ENCODE measurements at regions not wholly inside any gene's neighbourhood (a gene's known extent, or its start where the extent isn't known, plus 50 kb on each side); places are given as distances from the start of the nearest gene placed in this dataset.

- Histone ChIP-seq H3K4me3 (ENCODE audit: low read length) (no peak overlapping the region), H3K27me3 (ENCODE audit: control insufficient read depth, insufficient read depth, low read length) (peaks cover 5% of the 10 kb centered on the region), H3K36me3 (ENCODE audit: control insufficient read depth, insufficient read depth, low read length) (no peaks in the 10 kb centered on the region), H3K27ac (ENCODE audit: low read depth, low read length) (no peak overlapping the region), H3K9ac (ENCODE audit: low read length) (no peak overlapping the region), H3K4me1 (ENCODE audit: control insufficient read depth, insufficient read depth, low read length) (no peaks in the 10 kb centered on the region)
Measured at GRCh38 chr5:171676286-171676944, 109.2 kb upstream of the SMIM23 start.

- Histone ChIP-seq H3K36me3 (ENCODE audit: control insufficient read depth, insufficient read depth, low read length) (no peaks in the 10 kb centered on the region), H3K4me1 (ENCODE audit: control insufficient read depth, insufficient read depth, low read length) (no peaks in the 10 kb centered on the region), H3K4me3 (ENCODE audit: low read length) (no peak overlapping the region), H3K9ac (ENCODE audit: low read length) (no peak overlapping the region), H3K27me3 (ENCODE audit: control insufficient read depth, insufficient read depth, low read length) (peaks cover 3% of the 10 kb centered on the region), H3K27ac (ENCODE audit: low read depth, low read length) (no peak overlapping the region)
Measured at GRCh38 chr5:171678646-171679045, 107.0 kb upstream of the SMIM23 start.

- Histone ChIP-seq H3K36me3 (ENCODE audit: control insufficient read depth, insufficient read depth, low read length) (no peaks in the 10 kb centered on the region), H3K27ac (ENCODE audit: low read depth, low read length) (no peak overlapping the region), H3K27me3 (ENCODE audit: control insufficient read depth, insufficient read depth, low read length) (no peaks in the 10 kb centered on the region), H3K4me3 (ENCODE audit: low read length) (no peak overlapping the region), H3K9ac (ENCODE audit: low read length) (no peak overlapping the region), H3K4me1 (ENCODE audit: control insufficient read depth, insufficient read depth, low read length) (no peaks in the 10 kb centered on the region)
Measured at GRCh38 chr5:171680485-171680884, 105.1 kb upstream of the SMIM23 start.

- Histone ChIP-seq H3K4me1 (ENCODE audit: control insufficient read depth, insufficient read depth, low read length) (no peaks in the 10 kb centered on the region), H3K4me3 (ENCODE audit: low read length) (no peak overlapping the region), H3K9ac (ENCODE audit: low read length) (no peak overlapping the region), H3K27ac (ENCODE audit: low read depth, low read length) (no peak overlapping the region), H3K27me3 (ENCODE audit: control insufficient read depth, insufficient read depth, low read length) (no peaks in the 10 kb centered on the region), H3K36me3 (ENCODE audit: control insufficient read depth, insufficient read depth, low read length) (no peaks in the 10 kb centered on the region)
Measured at GRCh38 chr5:171681061-171681460, 104.6 kb upstream of the SMIM23 start.

- H3K36me3 ChIP-seq (ENCODE audit: control insufficient read depth, insufficient read depth, low read length): no peaks in the 10 kb centered on the region
- H3K9ac ChIP-seq (ENCODE audit: low read length): no peak overlapping the region
- no peak overlapping the region for H3K27ac ChIP-seq (ENCODE audit: low read depth, low read length)
- no peaks in the 10 kb centered on the region for H3K4me1 ChIP-seq (ENCODE audit: control insufficient read depth, insufficient read depth, low read length)
- H3K27me3 ChIP-seq (ENCODE audit: control insufficient read depth, insufficient read depth, low read length): no peaks in the 10 kb centered on the region
- no peak overlapping the region for H3K4me3 ChIP-seq (ENCODE audit: low read length)
Measured at GRCh38 chr5:171681677-171682076, 103.9 kb upstream of the SMIM23 start.

- Histone ChIP-seq H3K27ac (ENCODE audit: low read depth, low read length) (no peak overlapping the region), H3K4me1 (ENCODE audit: control insufficient read depth, insufficient read depth, low read length) (no peaks in the 10 kb centered on the region), H3K36me3 (ENCODE audit: control insufficient read depth, insufficient read depth, low read length) (no peaks in the 10 kb centered on the region), H3K9ac (ENCODE audit: low read length) (no peak overlapping the region), H3K4me3 (ENCODE audit: low read length) (no peak overlapping the region), H3K27me3 (ENCODE audit: control insufficient read depth, insufficient read depth, low read length) (no peaks in the 10 kb centered on the region)
Measured at GRCh38 chr5:171682801-171683200, 102.8 kb upstream of the SMIM23 start.

- Histone ChIP-seq H3K4me3 (ENCODE audit: low read length) (no peak overlapping the region), H3K4me1 (ENCODE audit: control insufficient read depth, insufficient read depth, low read length) (no peaks in the 10 kb centered on the region), H3K27ac (ENCODE audit: low read depth, low read length) (no peak overlapping the region), H3K9ac (ENCODE audit: low read length) (no peak overlapping the region), H3K36me3 (ENCODE audit: control insufficient read depth, insufficient read depth, low read length) (no peaks in the 10 kb centered on the region), H3K27me3 (ENCODE audit: control insufficient read depth, insufficient read depth, low read length) (no peaks in the 10 kb centered on the region)
Measured at GRCh38 chr5:171684169-171684568, 101.4 kb upstream of the SMIM23 start.

- Histone ChIP-seq H3K27me3 (ENCODE audit: control insufficient read depth, insufficient read depth, low read length) (no peaks in the 10 kb centered on the region), H3K36me3 (ENCODE audit: control insufficient read depth, insufficient read depth, low read length) (no peaks in the 10 kb centered on the region), H3K4me1 (ENCODE audit: control insufficient read depth, insufficient read depth, low read length) (no peaks in the 10 kb centered on the region), H3K9ac (ENCODE audit: low read length) (no peak overlapping the region), H3K27ac (ENCODE audit: low read depth, low read length) (no peak overlapping the region), H3K4me3 (ENCODE audit: low read length) (no peak overlapping the region)
Measured at GRCh38 chr5:171688696-171689495, 96.7 kb upstream of the SMIM23 start.

GRCh38 chr5:171689853-171690417, 95.7 kb upstream of the SMIM23 start:
- Histone ChIP-seq H3K4me1 (ENCODE audit: control insufficient read depth, insufficient read depth, low read length) (no peaks in the 10 kb centered on the region), H3K27ac (ENCODE audit: low read depth, low read length) (no peak overlapping the region), H3K4me3 (ENCODE audit: low read length) (no peak overlapping the region), H3K9ac (ENCODE audit: low read length) (no peak overlapping the region), H3K36me3 (ENCODE audit: control insufficient read depth, insufficient read depth, low read length) (no peaks in the 10 kb centered on the region), H3K27me3 (ENCODE audit: control insufficient read depth, insufficient read depth, low read length) (no peaks in the 10 kb centered on the region)

GRCh38 chr5:171692107-171692506, 93.5 kb upstream of the SMIM23 start:
- H3K4me3 ChIP-seq (ENCODE audit: low read length): no peak overlapping the region
- H3K4me1 ChIP-seq (ENCODE audit: control insufficient read depth, insufficient read depth, low read length): no peaks in the 10 kb centered on the region
- no peak overlapping the region for H3K9ac ChIP-seq (ENCODE audit: low read length)
- no peak overlapping the region for H3K27ac ChIP-seq (ENCODE audit: low read depth, low read length)
- H3K27me3 ChIP-seq (ENCODE audit: control insufficient read depth, insufficient read depth, low read length): no peaks in the 10 kb centered on the region
- no peaks in the 10 kb centered on the region for H3K36me3 ChIP-seq (ENCODE audit: control insufficient read depth, insufficient read depth, low read length)

GRCh38 chr5:171692936-171693335, 92.7 kb upstream of the SMIM23 start:
- no peaks in the 10 kb centered on the region for H3K27me3 ChIP-seq (ENCODE audit: control insufficient read depth, insufficient read depth, low read length)
- no peaks in the 10 kb centered on the region for H3K36me3 ChIP-seq (ENCODE audit: control insufficient read depth, insufficient read depth, low read length)
- H3K4me1 ChIP-seq (ENCODE audit: control insufficient read depth, insufficient read depth, low read length): no peaks in the 10 kb centered on the region
- H3K27ac ChIP-seq (ENCODE audit: low read depth, low read length): no peak overlapping the region
- no peak overlapping the region for H3K9ac ChIP-seq (ENCODE audit: low read length)
- H3K4me3 ChIP-seq (ENCODE audit: low read length): no peak overlapping the region

- Histone ChIP-seq H3K9ac (ENCODE audit: low read length) (no peak overlapping the region), H3K4me1 (ENCODE audit: control insufficient read depth, insufficient read depth, low read length) (no peaks in the 10 kb centered on the region), H3K36me3 (ENCODE audit: control insufficient read depth, insufficient read depth, low read length) (no peaks in the 10 kb centered on the region), H3K27ac (ENCODE audit: low read depth, low read length) (no peak overlapping the region), H3K27me3 (ENCODE audit: control insufficient read depth, insufficient read depth, low read length) (no peaks in the 10 kb centered on the region), H3K4me3 (ENCODE audit: low read length) (no peak overlapping the region)
Measured at GRCh38 chr5:171693412-171693811, 92.2 kb upstream of the SMIM23 start.
